ENCODE measurements at regions not wholly inside any gene's neighbourhood (a gene's known extent, or its start where the extent isn't known, plus 50 kb on each side); places are given as distances from the start of the nearest gene placed in this dataset.

DNA sequence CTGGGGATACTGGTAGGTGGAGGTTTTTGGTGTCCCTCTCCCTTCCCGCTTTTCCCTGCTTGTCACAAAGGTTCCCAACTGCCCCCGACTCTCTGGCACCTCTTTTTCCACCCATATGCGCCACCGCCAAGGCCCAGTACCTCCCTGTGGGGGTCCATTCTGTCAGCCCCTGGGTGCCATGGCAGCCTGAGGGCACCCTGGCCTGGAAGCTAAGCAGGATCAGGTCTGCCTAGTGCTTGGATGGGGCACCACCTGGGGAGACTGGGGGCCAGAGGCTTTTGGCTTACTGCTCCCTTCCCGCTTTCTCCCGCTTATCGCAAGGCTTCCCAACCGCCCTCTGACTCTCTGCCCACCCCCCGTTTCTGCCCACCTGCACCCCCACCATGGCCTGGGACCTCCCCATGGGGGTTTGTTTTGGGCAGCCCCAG lies 2286.4 kb downstream of the TP53TG3F start:
- no peak for DNase-seq (ENCODE audit: low read depth, low spot score)
- CTCF ChIA-PET, result no interaction called here
- no peak overlapping the region for H3K27ac ChIP-seq (ENCODE audit: low read depth, low read length)
- H3K27me3 ChIP-seq (ENCODE audit: control insufficient read depth, insufficient read depth, low read length), result no peaks in the 10 kb centered on the region
- TF ChIP-seq, protein P1, sequence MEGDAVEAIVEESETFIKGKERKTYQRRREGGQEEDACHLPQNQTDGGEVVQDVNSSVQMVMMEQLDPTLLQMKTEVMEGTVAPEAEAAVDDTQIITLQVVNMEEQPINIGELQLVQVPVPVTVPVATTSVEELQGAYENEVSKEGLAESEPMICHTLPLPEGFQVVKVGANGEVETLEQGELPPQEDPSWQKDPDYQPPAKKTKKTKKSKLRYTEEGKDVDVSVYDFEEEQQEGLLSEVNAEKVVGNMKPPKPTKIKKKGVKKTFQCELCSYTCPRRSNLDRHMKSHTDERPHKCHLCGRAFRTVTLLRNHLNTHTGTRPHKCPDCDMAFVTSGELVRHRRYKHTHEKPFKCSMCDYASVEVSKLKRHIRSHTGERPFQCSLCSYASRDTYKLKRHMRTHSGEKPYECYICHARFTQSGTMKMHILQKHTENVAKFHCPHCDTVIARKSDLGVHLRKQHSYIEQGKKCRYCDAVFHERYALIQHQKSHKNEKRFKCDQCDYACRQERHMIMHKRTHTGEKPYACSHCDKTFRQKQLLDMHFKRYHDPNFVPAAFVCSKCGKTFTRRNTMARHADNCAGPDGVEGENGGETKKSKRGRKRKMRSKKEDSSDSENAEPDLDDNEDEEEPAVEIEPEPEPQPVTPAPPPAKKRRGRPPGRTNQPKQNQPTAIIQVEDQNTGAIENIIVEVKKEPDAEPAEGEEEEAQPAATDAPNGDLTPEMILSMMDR (IDR thresholded peaks at IDR 0.05; ENCODE audit: low read depth, low read length), result no peak
- POLR2A ChIA-PET, result no interaction called here
- peaks cover 61% of the 10 kb centered on the region for H3K9me3 ChIP-seq (ENCODE audit: control insufficient read depth, insufficient read depth, low read length)
- no peak overlapping the region for H3K4me3 ChIP-seq (ENCODE audit: low read depth, low read length)

DNA sequence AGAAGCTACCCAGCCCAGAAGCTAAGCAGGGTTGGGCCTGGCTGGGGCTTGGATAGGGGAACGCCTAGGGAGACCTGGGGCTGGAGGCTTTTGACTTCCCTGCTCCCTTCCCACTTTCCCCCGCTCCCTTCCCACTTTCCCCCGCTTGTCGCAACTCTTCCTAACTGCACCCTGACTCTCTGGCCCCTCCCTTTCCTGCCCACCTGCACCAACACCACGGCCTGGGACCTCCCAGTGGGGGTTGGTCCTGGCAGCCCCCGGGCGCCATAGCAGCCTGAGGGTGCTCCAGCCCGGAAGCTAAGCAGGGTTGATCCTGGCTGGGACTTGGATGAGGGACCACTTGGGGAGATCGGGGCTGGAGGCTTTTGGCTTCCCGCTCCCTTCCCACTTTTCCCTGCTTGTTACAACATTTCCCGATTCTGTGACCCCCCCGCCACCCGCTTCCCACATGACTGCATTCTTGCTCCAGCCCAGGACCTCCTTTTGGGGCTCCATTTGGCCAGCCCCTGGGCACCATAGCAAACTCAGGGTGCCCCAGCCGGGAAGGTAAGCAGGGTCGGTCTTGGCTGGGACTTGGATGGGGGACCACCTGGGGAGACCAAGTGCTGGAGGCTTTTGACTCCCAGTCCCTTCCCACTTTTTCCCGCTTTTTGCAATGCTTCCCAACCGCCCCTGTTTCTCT lies 2287.0 kb downstream of the TP53TG3F start:
- POLR2A ChIA-PET, result no interaction called here
- TF ChIP-seq, protein P1 (IDR thresholded peaks at IDR 0.05; ENCODE audit: low read depth, low read length), result no peak
- Histone ChIP-seq H3K9me3 (ENCODE audit: control insufficient read depth, insufficient read depth, low read length) (peaks cover 66% of the 10 kb centered on the region), H3K27me3 (ENCODE audit: control insufficient read depth, insufficient read depth, low read length) (no peaks in the 10 kb centered on the region), H3K27ac (ENCODE audit: low read depth, low read length) (no peak overlapping the region), H3K4me3 (ENCODE audit: low read depth, low read length) (no peak overlapping the region)
- no peak for DNase-seq (ENCODE audit: low read depth, low spot score)
- CTCF ChIA-PET, result no interaction called here

DNA sequence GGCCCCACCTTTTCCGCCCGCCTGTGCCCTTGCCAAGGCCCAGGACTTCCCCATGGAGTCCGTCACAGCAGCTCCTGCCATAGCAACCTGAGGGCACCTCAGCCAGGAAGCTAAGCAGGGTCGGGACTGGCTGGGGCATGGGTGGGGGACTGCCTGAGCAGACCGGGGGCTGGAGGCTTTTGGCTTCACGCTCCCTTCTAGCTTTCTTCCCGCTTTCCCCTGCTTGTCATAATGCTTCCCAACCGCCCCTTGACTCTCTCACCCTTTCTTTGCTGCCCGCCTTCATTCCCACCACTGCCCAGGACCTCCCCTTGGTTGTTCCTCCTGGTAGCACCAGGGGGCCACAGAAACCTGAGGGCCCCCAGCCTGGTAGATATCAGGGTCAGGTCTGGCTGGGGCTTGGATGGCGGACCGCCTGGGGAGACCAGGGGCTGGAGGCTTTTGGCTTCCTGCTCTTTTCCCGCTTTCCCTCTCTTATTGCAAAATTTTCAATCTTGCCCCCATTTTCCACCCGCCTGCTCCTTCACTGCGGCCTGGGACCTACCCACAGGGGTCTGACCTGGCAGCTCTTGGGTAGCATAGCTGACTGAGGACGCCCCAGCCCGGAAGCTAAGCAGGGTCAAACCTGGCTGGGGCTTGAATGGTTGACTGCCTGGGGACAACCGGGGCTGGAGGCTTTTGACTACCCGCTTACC lies 2287.7 kb downstream of the TP53TG3F start:
- DNase-seq (ENCODE audit: low read depth, low spot score), result no peak
- TF ChIP-seq, protein P1 (IDR thresholded peaks at IDR 0.05; ENCODE audit: low read depth, low read length), result no peak
- no peak overlapping the region for H3K4me3 ChIP-seq (ENCODE audit: low read depth, low read length)
- ChIA-PET CTCF (no interaction called here), POLR2A (no interaction called here)
- peaks cover 73% of the 10 kb centered on the region for H3K9me3 ChIP-seq (ENCODE audit: control insufficient read depth, insufficient read depth, low read length)
- H3K27ac ChIP-seq (ENCODE audit: low read depth, low read length), result no peak overlapping the region
- H3K27me3 ChIP-seq (ENCODE audit: control insufficient read depth, insufficient read depth, low read length), result no peaks in the 10 kb centered on the region

GRCh38 chr16:35747658-35748455 lies 2288.4 kb downstream of the TP53TG3F start:
- H3K9me3 ChIP-seq (ENCODE audit: control insufficient read depth, insufficient read depth, low read length), result peaks cover 81% of the 10 kb centered on the region
- no peak overlapping the region for H3K4me3 ChIP-seq (ENCODE audit: low read depth, low read length)
- CTCF ChIA-PET, result no interaction called here
- TF ChIP-seq, protein P1 (IDR thresholded peaks at IDR 0.05; ENCODE audit: low read depth, low read length), result no peak
- POLR2A ChIA-PET, result no interaction called here
- DNase-seq (ENCODE audit: low read depth, low spot score), result no peak
- H3K27ac ChIP-seq (ENCODE audit: low read depth, low read length), result no peak overlapping the region
- H3K27me3 ChIP-seq (ENCODE audit: control insufficient read depth, insufficient read depth, low read length), result no peaks in the 10 kb centered on the region
